TTC549 (cell line): ENCODE measurements at regions not wholly inside any gene's neighbourhood (a gene's known extent, or its start where the extent isn't known, plus 50 kb on each side); places are given as distances from the start of the nearest gene placed in this dataset.
"Not testable (repeated sequence)": the region's sequence is repeated elsewhere in the genome, so short reads cannot be mapped to it uniquely, and the experiment has no call there.

Experiments used
- FAIRE-seq: peaks from 2 replicates; lab custom pipeline; 2012; peaks lifted over from hg19 to GRCh38; lab: Jason Lieb, UNC

GRCh38 chr2:87577358-87577757 is 170.5 kb upstream of the PLGLB2 start:
- not testable (repeated sequence) for FAIRE-seq

- not testable (repeated sequence) for FAIRE-seq
These were observed 165.7 kb upstream of the PLGLB2 start for GRCh38 chr2:87582152-87582551.

DNA sequence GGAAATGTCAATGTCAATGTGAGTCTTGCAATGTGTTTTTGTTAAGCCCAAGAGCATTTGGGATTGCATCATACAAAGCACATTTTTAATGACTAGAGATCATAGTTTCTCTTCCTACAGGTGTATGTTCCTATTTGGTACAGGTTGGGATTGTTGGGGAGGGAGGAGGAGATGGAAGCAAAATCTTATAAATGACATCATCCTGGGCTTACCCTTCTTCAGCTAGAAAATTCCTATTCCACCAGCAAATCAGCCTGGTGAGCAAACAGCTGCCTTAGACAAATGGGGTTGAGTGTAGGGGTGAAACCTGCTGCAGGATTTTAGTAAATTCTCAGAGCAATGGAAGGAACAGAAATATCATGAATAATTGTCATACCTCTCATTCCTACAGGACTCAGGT is 165.3 kb upstream of the PLGLB2 start:
- not testable (repeated sequence) for FAIRE-seq

DNA sequence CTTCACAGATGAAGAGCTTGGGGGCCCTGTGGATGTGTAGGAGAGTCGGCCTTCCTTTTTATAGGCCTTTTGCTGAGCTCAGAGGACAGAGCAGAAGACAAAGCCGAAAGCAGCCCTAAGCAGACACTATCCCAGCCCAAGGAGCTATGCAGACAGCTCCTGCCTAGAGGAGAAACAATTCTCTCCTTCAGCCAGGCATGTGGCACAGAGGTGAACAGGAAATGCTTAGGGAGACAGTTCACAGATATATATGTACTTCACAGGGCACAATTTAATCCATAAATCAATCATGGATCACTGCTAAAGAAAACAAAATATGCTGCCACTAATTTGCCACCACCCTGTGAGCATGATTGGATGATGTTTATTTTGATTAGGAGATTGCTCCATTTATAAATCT is 164.5 kb upstream of the PLGLB2 start:
- FAIRE-seq, result not testable (repeated sequence)

DNA sequence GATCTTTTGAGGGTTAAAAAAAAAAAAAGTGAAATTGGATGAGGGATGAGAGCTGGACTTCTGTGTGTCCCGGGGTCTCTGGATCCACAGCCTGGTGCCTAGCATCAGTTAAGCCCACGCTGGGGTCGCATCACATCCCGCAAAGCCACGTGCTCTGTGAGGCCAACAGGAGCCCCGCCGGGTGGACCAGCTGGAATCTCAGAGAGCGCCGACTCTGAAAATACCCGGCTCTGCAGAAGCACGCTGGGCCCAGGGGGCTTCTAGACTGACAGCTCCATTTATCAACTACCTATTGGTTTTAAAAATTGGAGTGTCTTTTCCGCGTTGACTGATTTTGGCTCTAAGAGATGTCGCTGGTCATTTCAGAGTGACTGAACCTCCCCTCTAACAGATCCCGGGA is 164.1 kb upstream of the PLGLB2 start:
- FAIRE-seq, result not testable (repeated sequence)

DNA sequence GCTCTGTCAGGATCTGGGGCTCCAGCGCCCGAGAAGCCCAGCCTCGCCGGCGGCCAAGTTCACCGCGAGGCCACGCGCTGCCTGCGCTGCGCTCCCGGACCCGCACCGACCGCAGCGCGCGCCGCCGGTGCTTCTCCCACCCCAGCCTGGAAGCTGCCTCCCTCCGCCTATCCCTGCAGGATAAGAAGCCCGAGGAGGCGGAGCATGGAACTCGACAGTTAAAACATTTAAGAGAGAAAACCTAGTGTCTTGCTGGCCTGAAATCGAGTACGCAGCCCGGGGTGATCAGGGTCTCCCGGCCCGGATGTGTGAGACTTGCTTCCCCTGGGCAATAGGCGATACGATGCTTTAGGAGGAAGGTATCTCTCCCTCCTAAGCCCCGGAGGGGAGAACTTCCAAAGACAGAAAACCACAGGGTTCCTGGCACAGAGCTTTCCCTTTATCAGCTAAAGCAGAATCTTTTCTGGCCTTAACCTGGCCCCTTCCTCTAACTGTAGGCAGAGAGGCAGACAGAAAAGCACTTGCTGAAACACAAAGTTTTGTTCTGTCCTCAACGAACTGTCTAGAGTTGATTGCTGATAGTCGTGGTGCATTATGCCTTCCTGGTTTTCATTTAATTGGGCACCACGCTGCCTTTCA is 163.5 kb upstream of the PLGLB2 start:
- FAIRE-seq, result not testable (repeated sequence)

DNA sequence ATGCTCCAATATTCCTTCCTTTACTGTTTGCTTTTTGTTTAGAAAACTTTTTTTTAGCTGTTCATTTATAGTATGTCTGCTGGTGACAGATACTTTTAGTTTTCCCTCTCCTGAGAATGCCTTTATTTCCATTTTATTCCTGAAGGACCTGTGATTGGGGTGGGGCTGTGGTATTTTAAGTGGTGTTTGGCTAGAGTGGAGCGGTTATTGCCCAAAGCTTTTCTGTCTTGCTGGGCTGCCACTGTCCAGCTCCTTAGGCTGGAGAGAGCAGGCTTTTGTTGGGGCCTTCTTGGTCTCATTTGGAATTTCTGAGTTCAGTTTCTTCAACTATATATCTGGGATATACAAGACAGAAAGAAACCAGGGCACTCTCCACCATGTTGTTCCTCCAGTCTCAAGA is 160.0 kb upstream of the PLGLB2 start:
- FAIRE-seq, result not testable (repeated sequence)

- FAIRE-seq, result not testable (repeated sequence)
These were observed 154.9 kb upstream of the PLGLB2 start for GRCh38 chr2:87592974-87593373.

GRCh38 chr2:87593784-87594610 is 153.9 kb upstream of the PLGLB2 start:
- not testable (repeated sequence) for FAIRE-seq

DNA sequence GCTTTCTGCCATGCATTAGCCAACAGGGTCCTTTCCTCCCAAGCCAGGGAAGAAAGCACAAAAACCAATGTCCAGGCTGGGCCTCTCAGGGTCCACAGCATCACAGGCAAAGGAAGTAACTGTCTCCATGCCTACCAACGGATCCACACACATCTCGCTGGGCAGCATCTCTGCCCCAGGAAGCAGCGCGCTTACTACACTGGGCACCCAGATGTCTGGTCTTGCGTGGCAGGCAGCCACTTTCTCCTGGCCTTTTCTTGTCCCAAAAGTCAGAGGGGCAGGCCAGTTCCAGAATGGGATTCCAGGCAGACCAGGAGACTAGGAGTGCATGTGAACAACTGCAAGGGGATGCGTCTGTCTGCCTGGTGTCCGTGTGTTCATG is 153.3 kb upstream of the PLGLB2 start:
- FAIRE-seq, result not testable (repeated sequence)

DNA sequence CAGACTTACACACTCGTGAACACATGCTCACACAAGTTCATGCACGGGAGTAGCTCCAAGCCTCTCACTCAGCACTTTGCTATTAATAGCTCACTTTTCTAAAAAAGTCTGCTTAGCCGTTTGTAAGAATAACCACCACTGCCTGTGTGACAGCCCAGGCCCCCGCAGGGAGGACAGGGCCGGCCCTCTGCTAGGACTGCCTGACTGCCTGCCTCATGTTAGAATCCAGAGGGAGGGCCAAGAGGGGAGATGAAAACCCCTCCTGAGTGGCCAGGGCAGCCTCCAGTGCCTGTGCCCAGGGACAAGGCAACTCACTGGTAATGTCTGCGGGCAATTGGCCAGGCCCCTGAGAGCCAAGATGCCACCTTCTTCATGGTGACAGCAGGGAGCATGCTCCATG is 152.9 kb upstream of the PLGLB2 start:
- FAIRE-seq, result not testable (repeated sequence)

DNA sequence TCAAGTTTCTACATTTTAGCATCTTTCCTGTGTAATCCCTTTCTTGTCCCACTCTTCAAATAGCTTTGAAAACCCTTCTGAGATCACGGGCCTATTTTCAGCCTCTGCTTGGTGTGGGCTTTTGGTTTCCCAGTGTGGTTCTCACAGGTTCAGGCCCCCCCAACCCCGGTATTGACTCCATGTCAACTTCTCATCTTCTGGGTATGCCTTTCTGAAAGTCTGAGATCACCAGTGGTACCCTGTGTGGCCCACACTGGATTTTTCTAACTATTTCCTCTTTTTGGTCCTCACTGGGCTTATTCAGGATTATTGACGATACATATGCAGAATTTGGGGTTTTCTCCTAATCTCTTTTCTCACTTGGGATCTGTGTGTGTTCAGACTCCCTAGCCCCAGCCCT is 146.9 kb upstream of the PLGLB2 start:
- FAIRE-seq, result not testable (repeated sequence)

GRCh38 chr2:87602118-87602517 is 145.8 kb upstream of the PLGLB2 start:
- not testable (repeated sequence) for FAIRE-seq

DNA sequence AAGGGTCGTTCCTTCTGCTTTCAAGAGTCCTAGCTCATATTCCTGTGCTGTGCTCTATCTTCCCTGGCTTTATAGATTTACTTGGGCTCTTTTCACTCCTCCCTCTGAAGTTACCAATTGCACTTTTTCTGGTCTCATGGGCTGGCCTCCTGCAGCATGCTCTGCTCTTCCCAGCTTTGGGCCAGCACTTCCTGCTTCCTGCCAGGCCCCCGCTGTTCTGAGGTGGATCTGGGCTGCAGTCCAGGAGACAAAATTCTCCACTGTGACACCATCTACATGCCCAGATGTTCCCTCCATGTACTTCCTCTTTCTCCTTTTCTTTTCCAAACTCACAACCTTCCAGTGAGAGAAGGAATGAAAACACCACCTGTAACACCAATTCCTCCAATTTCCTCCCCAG is 145.2 kb upstream of the PLGLB2 start:
- not testable (repeated sequence) for FAIRE-seq

DNA sequence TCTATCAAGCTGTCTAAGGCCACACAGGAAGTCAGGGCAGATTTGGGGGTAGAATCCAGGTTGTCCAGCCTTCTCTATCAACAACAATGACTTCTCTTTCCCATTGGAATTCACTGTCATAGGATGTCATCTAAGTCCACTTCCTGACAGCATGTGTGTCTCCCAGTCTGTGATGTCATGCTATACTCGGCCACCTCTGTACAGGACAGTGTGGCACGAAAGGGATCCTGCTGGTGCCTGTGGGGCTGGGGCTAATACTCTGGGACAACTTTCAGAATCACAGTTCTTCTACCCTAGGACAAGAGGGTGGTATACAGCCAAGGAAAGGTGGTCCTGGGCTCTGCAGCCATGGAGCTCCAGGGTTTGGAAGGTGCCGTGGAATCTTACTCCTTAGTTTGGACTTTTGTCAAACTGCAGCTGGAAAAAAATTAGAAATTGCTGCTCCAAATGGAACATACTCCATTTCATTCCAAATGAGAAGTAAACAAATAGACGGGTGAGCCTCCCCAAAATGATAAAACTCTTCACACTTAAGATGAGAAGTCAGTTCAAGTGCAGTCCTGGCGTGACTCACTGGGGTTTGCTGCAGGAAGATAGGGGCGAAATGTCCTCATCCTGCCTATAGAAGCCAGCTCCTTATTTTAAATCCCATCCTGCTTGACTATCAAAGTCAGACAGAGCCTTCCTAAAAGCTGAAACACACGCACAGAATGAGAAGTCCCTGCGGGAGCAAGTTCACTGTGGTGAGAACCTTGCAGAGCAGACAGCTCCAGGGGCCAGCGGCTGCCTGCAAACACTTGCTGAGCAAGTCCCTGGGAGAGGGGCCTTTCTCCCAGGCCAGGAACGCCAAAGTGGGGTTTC is 144.2 kb upstream of the PLGLB2 start:
- FAIRE-seq, result not testable (repeated sequence)

DNA sequence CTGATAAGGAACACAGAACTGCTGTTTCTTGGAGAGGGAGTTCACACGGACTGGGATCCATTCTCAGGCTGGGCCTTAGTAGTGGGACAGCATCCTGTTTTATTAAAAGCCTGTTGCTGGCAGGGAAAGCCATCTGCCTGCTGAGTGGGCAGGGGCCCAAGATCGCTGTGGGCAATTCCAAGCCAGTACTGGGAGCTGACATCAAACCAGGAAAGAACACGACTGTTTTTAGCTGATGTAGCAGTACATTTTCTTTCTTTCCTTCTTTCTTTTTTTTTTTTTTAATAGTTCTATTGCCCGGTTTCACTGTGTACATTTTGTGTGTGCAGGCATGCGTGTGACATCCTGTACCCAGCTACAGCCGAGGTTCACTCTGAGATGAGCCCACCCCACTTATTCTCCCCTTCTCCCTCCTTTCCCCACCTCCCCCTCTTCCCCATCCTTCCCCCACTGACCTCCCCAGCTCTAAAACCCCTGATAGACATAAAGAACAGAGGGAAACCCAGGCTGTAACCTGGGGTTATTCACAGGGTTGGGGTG is 143.5 kb upstream of the PLGLB2 start:
- not testable (repeated sequence) for FAIRE-seq

- not testable (repeated sequence) for FAIRE-seq
These were observed 142.9 kb upstream of the PLGLB2 start for GRCh38 chr2:87604980-87605379.

GRCh38 chr2:87608377-87609166 is 139.3 kb upstream of the PLGLB2 start:
- not testable (repeated sequence) for FAIRE-seq

DNA sequence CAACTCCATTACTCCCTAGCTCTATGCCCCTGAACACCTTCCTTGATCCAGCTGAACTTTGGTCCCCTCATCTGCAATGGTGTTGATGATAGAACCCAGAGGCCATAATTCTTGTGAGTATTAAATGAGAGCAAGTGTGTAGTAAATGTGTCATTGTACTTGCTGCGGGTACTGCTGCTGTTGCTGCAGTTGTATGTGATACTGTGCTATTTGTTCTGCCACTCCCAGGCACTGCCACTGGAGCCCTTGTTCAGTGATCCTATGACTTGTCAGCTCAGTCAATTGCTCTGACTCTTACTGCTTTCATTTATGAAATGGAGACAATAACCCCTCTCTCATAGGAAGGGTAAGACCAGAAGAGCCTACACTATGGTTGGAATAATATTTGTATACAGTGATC is 136.9 kb upstream of the PLGLB2 start:
- not testable (repeated sequence) for FAIRE-seq

- not testable (repeated sequence) for FAIRE-seq
These were observed 136.5 kb upstream of the PLGLB2 start for GRCh38 chr2:87611416-87611815.

GRCh38 chr2:87611956-87612355 is 135.9 kb upstream of the PLGLB2 start:
- FAIRE-seq, result not testable (repeated sequence)
